ENCODE measurements at regions not wholly inside any gene's neighbourhood (a gene's known extent, or its start where the extent isn't known, plus 50 kb on each side); places are given as distances from the start of the nearest gene placed in this dataset.
"Not testable (repeated sequence)": the region's sequence is repeated elsewhere in the genome, so short reads cannot be mapped to it uniquely, and the experiment has no call there.

GRCh38 chr1:232142403-232143314 is 487.3 kb downstream of the SIPA1L2 start:
- DNase-seq = peak in 36 of 56 donors; percentile 2 to 66 (median 15)

DNA sequence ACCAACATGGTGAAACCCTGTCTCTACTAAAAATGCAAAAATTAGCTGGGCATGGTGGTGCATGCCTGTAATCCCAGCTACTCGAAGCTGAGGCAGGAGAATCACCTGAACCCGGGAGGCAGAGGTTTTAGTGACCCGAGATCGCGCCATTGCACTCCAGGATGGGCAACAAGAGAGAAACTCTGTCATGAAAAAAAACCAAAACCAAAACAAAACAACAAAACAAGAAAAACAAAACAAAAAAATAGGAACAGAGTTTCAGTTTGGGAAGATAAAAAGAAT is 488.8 kb downstream of the SIPA1L2 start:
- not testable (repeated sequence) for DNase-seq

DNA sequence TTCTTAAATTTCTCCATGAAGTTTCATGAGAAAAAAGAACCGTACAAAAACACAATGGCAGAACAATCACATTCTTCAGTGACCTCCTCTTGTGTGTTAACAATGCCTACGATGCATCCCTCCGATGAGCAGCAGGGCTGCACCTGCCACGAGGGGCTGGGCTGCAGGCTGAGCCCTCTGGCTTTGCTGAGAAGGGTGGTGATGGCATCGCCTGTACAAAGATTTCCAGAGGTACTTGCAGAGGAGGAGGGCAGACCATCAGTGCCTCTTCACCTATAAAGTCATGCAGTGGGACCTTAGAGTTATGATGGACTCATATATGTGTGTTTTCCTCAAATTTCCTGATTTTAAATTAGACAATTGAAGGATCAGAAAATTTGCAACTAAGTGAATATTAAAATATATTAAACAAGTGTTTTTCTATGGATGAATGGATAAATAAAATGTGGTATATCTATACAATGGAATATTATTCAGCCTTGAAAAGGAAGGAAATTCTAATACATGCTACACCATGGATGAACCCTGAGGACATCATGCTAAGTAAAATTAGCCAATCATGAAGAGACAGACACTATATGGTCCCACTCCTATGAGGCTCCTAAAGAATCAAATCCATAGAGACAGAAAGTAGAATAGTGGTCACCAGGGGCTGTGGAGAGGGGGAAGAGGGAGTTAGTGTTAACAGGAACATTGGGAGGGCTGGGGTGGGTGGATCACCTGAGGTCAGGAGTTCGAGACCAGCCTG is 489.3 kb downstream of the SIPA1L2 start:
- DNase-seq = no peak

GRCh38 chr1:232139444-232139843 is 490.5 kb downstream of the SIPA1L2 start:
- DNase-seq = no peak

GRCh38 chr1:232138044-232138443 is 491.9 kb downstream of the SIPA1L2 start:
- no peak for DNase-seq

- DNase-seq = no peak
Measured at GRCh38 chr1:232137066-232137465, 492.9 kb downstream of the SIPA1L2 start.

DNA sequence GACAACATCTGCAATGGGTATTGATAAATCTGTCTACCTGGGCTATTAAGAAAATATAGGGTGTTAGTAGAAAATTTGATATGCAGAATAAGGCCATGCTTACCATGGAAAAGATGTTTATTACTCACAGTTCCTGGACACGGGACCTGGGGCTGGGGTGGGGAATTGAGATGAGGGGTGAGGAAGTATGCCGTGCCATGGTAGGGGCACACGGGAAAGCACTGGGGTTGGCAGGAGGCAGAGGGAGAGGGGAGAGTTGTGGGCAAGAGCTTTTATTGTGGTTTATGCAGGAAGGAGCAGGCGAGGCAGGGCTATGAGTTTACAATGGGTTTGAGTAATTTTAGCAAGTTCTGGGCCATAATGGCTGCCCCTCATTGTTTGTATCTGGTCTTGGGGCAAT is 493.8 kb downstream of the SIPA1L2 start:
- no peak for DNase-seq

DNA sequence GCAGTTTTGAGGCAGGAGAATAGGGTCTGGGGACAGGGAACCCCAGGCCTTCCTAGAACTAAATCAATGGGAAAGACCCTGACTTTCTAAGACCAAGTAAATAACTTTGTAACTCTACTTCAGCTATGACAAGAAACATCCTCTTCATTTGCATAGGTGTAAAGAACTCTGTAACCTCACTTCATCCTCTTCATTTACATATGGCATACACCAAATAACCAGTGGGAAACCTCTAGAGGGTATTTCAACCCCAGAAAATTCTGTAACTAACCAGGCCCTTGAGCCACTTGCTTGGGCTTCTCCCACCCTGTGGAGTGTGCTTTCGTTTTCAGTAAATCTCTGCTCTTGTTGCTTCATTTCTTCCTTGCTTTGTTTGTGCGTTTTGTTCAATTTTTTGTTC is 495.6 kb downstream of the SIPA1L2 start:
- no peak for DNase-seq

DNA sequence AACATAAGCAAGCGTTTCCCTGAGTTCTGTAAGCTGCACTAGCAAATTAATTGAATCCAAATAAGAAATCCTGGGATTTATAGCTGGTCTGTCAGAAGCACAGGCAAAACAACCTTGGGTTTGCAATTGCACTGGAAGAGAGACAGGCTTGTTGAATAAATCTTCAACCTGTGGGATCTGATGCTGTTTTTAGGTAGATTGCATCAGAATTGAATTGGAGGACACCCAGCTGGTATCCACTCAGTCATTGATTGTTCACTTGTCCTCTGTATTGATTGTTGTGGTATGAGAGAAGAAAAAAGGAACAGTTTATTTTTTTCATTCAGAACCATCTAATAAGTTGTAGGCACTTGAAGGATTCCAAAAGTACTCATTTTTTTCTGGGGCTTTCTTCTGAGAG is 497.4 kb downstream of the SIPA1L2 start:
- DNase-seq = no peak

DNA sequence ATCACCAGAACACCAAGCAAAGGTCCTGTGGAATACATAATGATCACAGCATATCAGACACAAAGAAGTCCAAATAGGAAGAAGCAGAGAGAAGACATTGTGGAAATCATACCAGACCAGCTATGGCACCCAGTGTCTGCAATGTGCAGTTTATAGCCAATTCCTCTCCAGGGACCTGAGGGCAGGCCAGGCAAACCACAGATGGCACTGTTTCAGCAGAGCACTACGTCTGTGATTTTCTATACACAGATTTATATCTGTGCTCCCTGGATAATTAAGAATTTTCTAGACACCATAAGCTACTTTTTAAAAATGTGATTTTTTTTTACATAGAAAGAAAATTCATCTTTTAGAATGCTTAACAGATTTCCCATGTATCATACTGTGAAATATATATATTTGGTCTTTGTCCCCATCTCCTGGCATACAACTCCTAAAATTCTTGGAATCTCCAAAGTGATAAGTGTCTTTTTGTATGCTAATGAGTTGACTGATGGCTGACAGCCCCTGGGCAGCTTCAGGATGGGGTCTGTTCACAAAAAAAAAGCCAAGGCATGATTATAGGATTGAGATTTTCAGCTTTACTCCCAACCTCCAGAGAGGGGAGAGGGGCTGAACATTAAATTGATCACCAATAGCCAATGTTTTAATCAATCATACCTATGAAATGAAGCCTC is 498.1 kb downstream of the SIPA1L2 start:
- DNase-seq = no peak

DNA sequence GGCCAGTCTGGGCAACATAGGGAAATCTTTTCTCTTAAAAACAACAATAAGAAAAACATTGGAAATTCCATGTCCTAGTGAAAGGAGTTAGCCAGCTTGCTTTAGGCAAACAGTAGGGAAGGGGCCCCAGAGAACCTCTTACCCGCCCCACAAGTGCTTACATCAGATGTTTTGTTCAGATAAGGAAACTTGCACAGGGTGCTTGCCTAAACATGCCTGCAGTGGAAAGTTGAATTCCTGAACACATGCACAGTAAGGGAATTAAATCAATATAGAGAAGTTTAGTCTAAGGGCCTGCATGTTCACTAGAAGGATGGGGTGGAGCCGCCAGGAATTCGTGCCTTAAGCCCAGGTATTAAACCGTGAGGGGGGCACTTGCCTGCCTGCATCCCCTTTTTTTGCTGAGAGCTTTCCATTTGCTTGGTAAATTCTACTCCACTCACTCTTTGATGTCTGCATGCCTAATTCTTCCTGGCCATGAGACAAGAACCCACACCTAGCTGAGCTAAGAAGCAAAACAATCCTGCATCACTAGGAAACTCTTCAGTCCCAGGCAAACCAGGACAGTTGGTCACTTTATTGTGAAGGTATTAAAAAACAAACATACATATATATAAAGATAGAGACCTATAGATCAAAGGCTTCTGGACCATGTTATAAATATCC is 499.0 kb downstream of the SIPA1L2 start:
- DNase-seq = no peak

- no peak for DNase-seq
Measured at GRCh38 chr1:232127190-232127589, 500.6 kb downstream of the DISC1 start.

- no peak for DNase-seq
Measured at GRCh38 chr1:232123775-232124659, 497.4 kb downstream of the DISC1 start.

- not testable (repeated sequence) for DNase-seq
Measured at GRCh38 chr1:232117903-232118302, 491.3 kb downstream of the DISC1 start.

DNA sequence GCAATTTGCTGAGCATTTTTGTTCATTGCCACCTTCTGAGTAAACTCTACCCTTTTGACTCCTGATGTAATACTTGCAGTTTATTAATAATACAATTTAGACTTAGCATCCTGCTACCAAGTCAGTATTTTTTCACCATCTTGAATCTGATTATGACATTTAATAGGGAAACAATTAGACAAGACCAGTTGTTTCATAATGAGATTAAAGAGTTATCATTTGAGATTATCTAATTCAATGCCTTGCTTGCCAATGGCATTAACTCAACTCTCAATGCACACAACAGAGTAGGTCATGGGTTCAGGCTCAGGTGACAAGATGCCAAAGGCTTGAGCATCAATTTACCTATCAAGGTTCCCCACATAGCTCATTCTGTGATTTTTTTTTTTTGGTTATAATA is 488.4 kb downstream of the DISC1 start:
- DNase-seq = no peak

- DNase-seq = no peak
Measured at GRCh38 chr1:232112076-232112475, 485.5 kb downstream of the DISC1 start.

DNA sequence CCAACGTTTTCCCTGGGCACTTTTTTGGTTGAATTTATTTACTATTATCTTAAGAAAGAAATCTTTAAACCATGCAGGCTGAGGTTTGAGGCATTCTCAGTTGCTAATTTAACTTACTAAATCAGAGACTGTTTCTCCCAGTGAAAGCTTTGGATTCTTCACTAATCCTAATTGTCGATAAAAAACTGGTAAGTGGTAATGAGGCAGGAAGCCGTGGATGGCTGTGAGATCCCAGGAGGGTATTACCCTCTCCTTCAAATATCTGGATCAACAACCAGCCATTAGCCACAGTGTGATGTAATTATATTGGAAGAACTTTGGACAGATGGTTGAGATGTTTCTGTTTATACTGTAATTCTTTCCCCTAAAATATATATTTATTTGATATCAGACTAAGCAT is 485.0 kb downstream of the DISC1 start:
- no peak for DNase-seq

GRCh38 chr1:232110281-232111090 is 483.9 kb downstream of the DISC1 start:
- no peak for DNase-seq

- DNase-seq = no peak
Measured at GRCh38 chr1:232109391-232109790, 482.8 kb downstream of the DISC1 start.

GRCh38 chr1:232108598-232108997 is 482.0 kb downstream of the DISC1 start:
- DNase-seq = no peak
